GM12891 (cell line): ENCODE measurements at regions not wholly inside any gene's neighbourhood (a gene's known extent, or its start where the extent isn't known, plus 50 kb on each side); places are given as distances from the start of the nearest gene placed in this dataset.

Source experiments
- PAX5 ChIP-seq: IDR thresholded peaks from 2 replicates; pipeline ENCODE4 v1.6.1; 2011; ENCODE audit warnings: low read length, moderate library complexity, mild to moderate bottlenecking; ENCODE audit not compliant: insufficient read depth, severe bottlenecking
- POLR2A ChIP-seq: IDR thresholded peaks from 2 replicates; pipeline ENCODE4 v1.6.1; 2011; ENCODE audit warnings: low read depth, low read length, control low read depth
- POLR2AphosphoS5 ChIP-seq: IDR thresholded peaks from 2 replicates; pipeline ENCODE4 v1.6.1; 2011; ENCODE audit warnings: low read depth, low read length, control low read depth
- POU2F2 ChIP-seq: IDR thresholded peaks from 2 replicates; pipeline ENCODE4 v1.6.1; 2011; ENCODE audit warnings: low read depth, mild to moderate bottlenecking, control low read depth, low read length, moderate library complexity
- SPI1 ChIP-seq: IDR thresholded peaks from 2 replicates; pipeline ENCODE4 v1.6.1; 2011; ENCODE audit warnings: low read depth, low read length, control low read depth
- TAF1 ChIP-seq: IDR thresholded peaks from 2 replicates; pipeline ENCODE4 v1.6.1; 2011; ENCODE audit warnings: low read depth, low read length, control low read depth

- TF ChIP-seq POLR2AphosphoS5 (no peak), POLR2A (no peak), TAF1 (no peak), SPI1 (no peak), POU2F2 (no peak), PAX5 (no peak)
These were observed 176.2 kb upstream of the APCDD1 start for GRCh38 chr18:10278265-10278664.
